ENCODE measurements at regions not wholly inside any gene's neighbourhood (a gene's known extent, or its start where the extent isn't known, plus 50 kb on each side); places are given as distances from the start of the nearest gene placed in this dataset.

DNA sequence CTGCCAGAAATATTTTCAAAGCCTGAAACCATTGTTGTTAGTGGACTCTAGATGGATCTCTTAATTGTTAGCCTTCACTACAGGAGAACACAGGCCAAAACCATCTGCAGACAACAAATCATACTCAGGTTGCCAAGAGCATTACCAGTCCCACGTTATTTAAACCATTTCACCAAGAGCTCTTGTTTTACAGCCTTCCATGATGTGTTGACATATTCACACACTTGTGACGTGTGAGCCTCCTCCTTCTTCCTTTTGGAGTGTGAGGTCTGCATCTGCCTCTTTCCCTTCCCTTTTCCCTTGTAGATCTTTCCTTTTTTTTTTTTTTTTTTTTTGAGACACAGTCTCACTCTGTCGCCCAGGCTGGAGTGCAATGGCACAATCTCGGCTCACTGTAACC lies 279.0 kb downstream of the AUH start:
- TF ChIP-seq CTCF (IDR thresholded peaks at IDR 0.05) = no peak
- TF ChIP-seq ZFX (IDR thresholded peaks at IDR 0.05; ENCODE audit: borderline replicate concordance) = no peak

All from 22Rv1 (cell line).